K562 (cell line): ENCODE measurements at regions not wholly inside any gene's neighbourhood (a gene's known extent, or its start where the extent isn't known, plus 50 kb on each side); places are given as distances from the start of the nearest gene placed in this dataset.

ENCODE experiments used
- ATAC-seq: fragments of 200-7000 bp; cut with Tn5 transposase; 3 replicates; pipeline ENCODE4 v1.9.1; 2020; ENCODE audit warnings: moderate library complexity
- BruUV-seq: library from RNA; stranded (reverse); fragments of 400-500 nt; replicated peaks from 2 replicates; lab custom pipeline; 2021; lab: Mats Ljungman, UMichigan
- CTCF ChIA-PET: fragments of 300-600 bp; formaldehyde crosslinking; extraction: SDS; loops from one replicate; lab custom pipeline; 2021; ENCODE audit warnings: low intra/inter-chr PET ratio; lab: Yijun Ruan, JAX
- POLR2A ChIA-PET: fragments of 300-600, 350-650 bp; sonication (Branson Sonifier 250); formaldehyde crosslinking; extraction: SDS; loops from one replicate; lab custom pipeline; 2021; ENCODE audit warnings: antibody characterized with exemption, inconsistent platforms; lab: Yijun Ruan, JAX
- DNase-seq, 4 experiments: peaks; one replicate each; pipeline versions ENCODE4 v3.0.0 to v3.0.0-alpha.2; 2011 to 2018; ENCODE audit warnings: low spot score in 3 of 4, mixed read lengths in 3 of 4; ENCODE audit errors: extremely low read depth in 1 of 4
- FAIRE-seq: peaks from 2 replicates; lab custom pipeline; 2011; peaks lifted over from hg19 to GRCh38; lab: Jason Lieb, UNC
- H2AFZ ChIP-seq: 2 replicates; pipeline ENCODE4 v1.6.0; 2011; ENCODE audit warnings: low read depth, low read length, control low read depth, inconsistent platforms
- H3K27ac ChIP-seq: fragments of 200-600 bp; 3 replicates; pipeline ENCODE4 v1.8.0; 2011; ENCODE audit warnings: low read depth, mild to moderate bottlenecking, control low read depth, inconsistent platforms, low read length, moderate library complexity, mixed read lengths; ENCODE audit errors: extremely low read depth
- H3K27me3 ChIP-seq, 2 experiments: fragments of 300-600 bp in 1 of 2; 2 replicates in 1 of 2; 3 replicates in 1 of 2; pipeline versions ENCODE4 v1.6.0 to v1.8.0; 2011; ENCODE audit warnings: inconsistent platforms in 2 of 2, low read length in 2 of 2, mild to moderate bottlenecking in 1 of 2, mixed read lengths in 1 of 2, moderate library complexity in 1 of 2; ENCODE audit not compliant: control insufficient read depth in 2 of 2, insufficient read depth in 2 of 2
- H3K36me3 ChIP-seq: fragments of 300-600 bp; 3 replicates; pipeline ENCODE4 v1.8.0; 2011; ENCODE audit warnings: mild to moderate bottlenecking, low read length, inconsistent platforms; ENCODE audit not compliant: control insufficient read depth, insufficient read depth
- H3K4me1 ChIP-seq, 2 experiments: fragments of 200-600 bp in 1 of 2; replicated peaks in 1 of 2; 2 replicates in 1 of 2; 3 replicates in 1 of 2; pipeline versions ENCODE4 v1.5.1 to v1.8.0; 2011; ENCODE audit warnings: inconsistent platforms in 2 of 2, low read length in 2 of 2, mild to moderate bottlenecking in 1 of 2, mixed read lengths in 1 of 2, moderate library complexity in 1 of 2; ENCODE audit not compliant: control insufficient read depth in 2 of 2, insufficient read depth in 2 of 2
- H3K4me2 ChIP-seq: 2 replicates; pipeline ENCODE4 v1.6.1; 2011; ENCODE audit warnings: low read length, control low read depth, inconsistent platforms, mixed read lengths; ENCODE audit not compliant: insufficient read depth
- H3K4me3 ChIP-seq: fragments of 200-600 bp; sonication (generic), shearing (Covaris generic); 2 replicates; pipeline ENCODE4 v1.5.1; 2016; ENCODE audit warnings: control low read depth, inconsistent platforms
- H3K79me2 ChIP-seq: fragments of 200-600 bp; 3 replicates; pipeline ENCODE4 v1.8.0; 2011; ENCODE audit warnings: low read length, inconsistent platforms; ENCODE audit not compliant: control insufficient read depth, insufficient read depth
- H3K9ac ChIP-seq, 2 experiments: 2 replicates each; pipeline versions ENCODE4 v1.6.0 to v1.6.1; 2011; ENCODE audit warnings: low read depth in 2 of 2, low read length in 2 of 2, control low read depth in 1 of 2, inconsistent platforms in 1 of 2, mild to moderate bottlenecking in 1 of 2, mixed read lengths in 1 of 2; ENCODE audit not compliant: insufficient read depth in 1 of 2
- H3K9me1 ChIP-seq: one replicate; pipeline ENCODE4 v1.6.0; 2011; ENCODE audit warnings: inconsistent platforms, mild to moderate bottlenecking, low read length, moderate library complexity; ENCODE audit not compliant: control insufficient read depth, insufficient read depth
- H3K9me3 ChIP-seq: replicated peaks from 2 replicates; pipeline ENCODE4 v1.5.1; 2011; ENCODE audit warnings: low read depth, low read length, inconsistent platforms; ENCODE audit not compliant: control insufficient read depth, insufficient read depth
- H4K20me1 ChIP-seq: replicated peaks from 2 replicates; pipeline ENCODE4 v1.6.1; 2011; ENCODE audit warnings: low read length, inconsistent platforms, mixed read lengths; ENCODE audit not compliant: control insufficient read depth, insufficient read depth
- ATF1 ChIP-seq, 2 experiments: fragments of 450-650 bp in 1 of 2; IDR thresholded peaks; 2 replicates each; pipeline ENCODE4 v1.6.1; 2016; ENCODE audit warnings: missing compliant biosample characterization in 1 of 2, missing genetic modification characterization in 1 of 2
- FIP1L1 ChIP-seq: fragments of 200-400 bp; formaldehyde crosslinking; IDR thresholded peaks from 2 replicates; pipeline ENCODE4 v1.6.1; 2018; ENCODE audit warnings: mild to moderate bottlenecking, low read depth, low read length; ENCODE audit not compliant: poor library complexity, severe bottlenecking
- HDAC8 ChIP-seq: fragments of 450-650 bp; IDR thresholded peaks from 2 replicates; pipeline ENCODE4 v1.6.1; 2016; ENCODE audit warnings: mild to moderate bottlenecking, missing genetic modification characterization, moderate library complexity, missing compliant biosample characterization
- MAFF ChIP-seq: IDR thresholded peaks from 2 replicates; pipeline ENCODE4 v1.6.1; 2012; ENCODE audit warnings: low read length, improper control_type of control experiment
- MTA1 ChIP-seq: fragments of 450-650 bp; IDR thresholded peaks from 2 replicates; pipeline ENCODE4 v1.6.1; 2017; ENCODE audit warnings: borderline replicate concordance
- MTF1 ChIP-seq: fragments of 250-450 bp; sonication (Bioruptor Pico); IDR thresholded peaks from 2 replicates; pipeline ENCODE4 v1.9.0; 2021; ENCODE audit warnings: moderate library complexity, mild to moderate bottlenecking, inconsistent platforms, borderline replicate concordance
- NFRKB ChIP-seq: fragments of 450-650 bp; IDR thresholded peaks from 2 replicates; pipeline ENCODE4 v1.6.1; 2016; ENCODE audit warnings: low read depth
- RBM14 ChIP-seq: fragments of 200-400 bp; formaldehyde crosslinking; IDR thresholded peaks from 2 replicates; pipeline ENCODE4 v1.6.1; 2018; ENCODE audit warnings: low read depth, mild to moderate bottlenecking, low read length, moderate library complexity, borderline replicate concordance; ENCODE audit not compliant: insufficient read depth
- SIX5 ChIP-seq, 2 experiments: IDR thresholded peaks; 2 replicates each; pipeline ENCODE4 v1.6.1; 2011; ENCODE audit warnings: low read length in 2 of 2, borderline replicate concordance in 1 of 2, low read depth in 1 of 2, mild to moderate bottlenecking in 1 of 2, moderate library complexity in 1 of 2; ENCODE audit not compliant: insufficient read depth in 1 of 2
- SNRNP70 ChIP-seq: fragments of 200-400 bp; formaldehyde crosslinking; optimal IDR thresholded peaks from 2 replicates; pipeline ENCODE3; 2017; ENCODE audit warnings: low read depth, low read length
- ZNF717 ChIP-seq: fragments of 250-450 bp; sonication (Bioruptor Pico); IDR thresholded peaks from 2 replicates; pipeline ENCODE4 v1.5.0; 2021
- WGBS: fragments of 100-300 bp; shearing (Covaris generic); methylation state at CpG from one replicate; pipeline ENCODE4 v1.1.6; 2016; ENCODE audit warnings: low coverage, mixed read lengths; ENCODE audit not compliant: insufficient coverage; ENCODE audit errors: missing lambda C conversion rate; 5-methylcytosine and 5-hydroxymethylcytosine counted together
- in situ Hi-C: fragments of 300-500 bp; cut with MboI; formaldehyde crosslinking; loops from 4 replicates; pipeline ENCODE4 v1.15.0; 2018; ENCODE audit warnings: inconsistent platforms, mixed read lengths
- intact Hi-C: fragments of 100-400 bp; cut with micrococcal nuclease; formaldehyde crosslinking; loops from 2 replicates; pipeline ENCODE4 v1.14.2; 2022
- TF ChIP-seq, protein P1 (sequence below): sonication (generic); formaldehyde crosslinking; IDR thresholded peaks from 2 replicates; pipeline ENCODE4 v1.5.0; 2020; ENCODE audit warnings: missing genetic modification reagents
- TF ChIP-seq, protein P2 (sequence below): fragments of 450-650 bp; IDR thresholded peaks from 2 replicates; pipeline ENCODE4 v1.6.1; 2016

- ATAC-seq: no peak
- Histone ChIP-seq H3K9ac (no peak overlapping the region), H4K20me1 (no peaks in the 10 kb centered on the region), H3K79me2 (no peaks in the 10 kb centered on the region), H3K27me3 (no peaks in the 10 kb centered on the region), H3K4me3 (no peak overlapping the region), H3K4me2 (no peak overlapping the region), H3K36me3 (no peaks in the 10 kb centered on the region), H3K27ac (no peak overlapping the region), H2AFZ (no peak overlapping the region), H3K9me3 (no peaks in the 10 kb centered on the region; the same call in 1 of the 2 replicates), H3K4me1 (no peaks in the 10 kb centered on the region), H3K9me1 (no peaks in the 10 kb centered on the region)
- WGBS: 0% methylated on average over 5 of the region's 5 CpGs
- ChIA-PET CTCF (no interaction called here), POLR2A (no interaction called here)
- no peak for FAIRE-seq
- in situ Hi-C loops (no loop called here), intact Hi-C loops (no loop called here)
- BruUV-seq: no TSS peak
- TF ChIP-seq ATF1 (CRISPR knock-in tag; IDR thresholded peaks at IDR 0.05): no peak
- no peak for TF ChIP-seq ATF1 (tag; IDR thresholded peaks at IDR 0.05)
- TF ChIP-seq, protein P1, sequence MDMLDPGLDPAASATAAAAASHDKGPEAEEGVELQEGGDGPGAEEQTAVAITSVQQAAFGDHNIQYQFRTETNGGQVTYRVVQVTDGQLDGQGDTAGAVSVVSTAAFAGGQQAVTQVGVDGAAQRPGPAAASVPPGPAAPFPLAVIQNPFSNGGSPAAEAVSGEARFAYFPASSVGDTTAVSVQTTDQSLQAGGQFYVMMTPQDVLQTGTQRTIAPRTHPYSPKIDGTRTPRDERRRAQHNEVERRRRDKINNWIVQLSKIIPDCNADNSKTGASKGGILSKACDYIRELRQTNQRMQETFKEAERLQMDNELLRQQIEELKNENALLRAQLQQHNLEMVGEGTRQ: 0 out of 2 replicates have a peak, but pooled peaks have one; percentile 27
- no peak for DNase-seq
Observed at GRCh38 chr1:5333291-5333690, 658.9 kb downstream of the NPHP4 start.

- no peaks in the 10 kb centered on the region for H3K79me2 ChIP-seq
Observed at GRCh38 chr1:5331101-5331500, 661.1 kb downstream of the NPHP4 start.

More at GRCh38 chr1:5331101-5331500, 661.1 kb downstream of the NPHP4 start:
- no peak overlapping the region for H3K4me2 ChIP-seq
- ATAC-seq: no peak
- ChIA-PET POLR2A (no interaction called here), CTCF (no interaction called here)
- H3K4me1 ChIP-seq: no peaks in the 10 kb centered on the region
- no peak overlapping the region for H3K9ac ChIP-seq
- intact Hi-C loops: no loop called here
- no peak for DNase-seq
- no peak overlapping the region for H2AFZ ChIP-seq
- no peaks in the 10 kb centered on the region for H4K20me1 ChIP-seq
- no peaks in the 10 kb centered on the region; the same call in 1 of the 2 replicates for H3K9me3 ChIP-seq
- no peak overlapping the region for H3K4me3 ChIP-seq
- TF ChIP-seq SIX5 (IDR thresholded peaks at IDR 0.05; ENCODE audit: borderline replicate concordance in 1 of 2, insufficient read depth in 1 of 2, low read depth in 1 of 2, low read length in 2 of 2): no peak
- TF ChIP-seq MAFF: no peak
- TF ChIP-seq, protein P2, sequence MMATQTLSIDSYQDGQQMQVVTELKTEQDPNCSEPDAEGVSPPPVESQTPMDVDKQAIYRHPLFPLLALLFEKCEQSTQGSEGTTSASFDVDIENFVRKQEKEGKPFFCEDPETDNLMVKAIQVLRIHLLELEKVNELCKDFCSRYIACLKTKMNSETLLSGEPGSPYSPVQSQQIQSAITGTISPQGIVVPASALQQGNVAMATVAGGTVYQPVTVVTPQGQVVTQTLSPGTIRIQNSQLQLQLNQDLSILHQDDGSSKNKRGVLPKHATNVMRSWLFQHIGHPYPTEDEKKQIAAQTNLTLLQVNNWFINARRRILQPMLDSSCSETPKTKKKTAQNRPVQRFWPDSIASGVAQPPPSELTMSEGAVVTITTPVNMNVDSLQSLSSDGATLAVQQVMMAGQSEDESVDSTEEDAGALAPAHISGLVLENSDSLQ: no peak
- TF ChIP-seq SNRNP70: no peak
- no peak for TF ChIP-seq MTF1 (CRISPR knock-in tag)
- no peak for TF ChIP-seq MTA1
- no peak for TF ChIP-seq NFRKB
- no peak for TF ChIP-seq HDAC8 (tag)
- no peak for TF ChIP-seq RBM14
- no peak for TF ChIP-seq FIP1L1
- TF ChIP-seq ZNF717: no peak
- H3K9me1 ChIP-seq: no peaks in the 10 kb centered on the region
- in situ Hi-C loops: no loop called here
- 0% methylated on average over 6 of the region's 6 CpGs for WGBS
- no peaks in the 10 kb centered on the region for H3K36me3 ChIP-seq
- BruUV-seq: no TSS peak
- no peak overlapping the region for H3K27ac ChIP-seq
- FAIRE-seq: no peak
- no peaks in the 10 kb centered on the region for H3K27me3 ChIP-seq
